GM19023 (cell line): ENCODE measurements at regions not wholly inside any gene's neighbourhood (a gene's known extent, or its start where the extent isn't known, plus 50 kb on each side); places are given as distances from the start of the nearest gene placed in this dataset.
"Not testable (repeated sequence)": the region's sequence is repeated elsewhere in the genome, so short reads cannot be mapped to it uniquely, and the experiment has no call there.

ENCODE experiments used
- ATAC-seq: cut with Tn5 transposase; IDR thresholded peaks from one replicate; pipeline ENCODE4 v1.9.1; 2021; ENCODE audit warnings: mild to moderate bottlenecking, moderate library complexity; ENCODE audit not compliant: unreplicated experiment

GRCh38 chr14:43128429-43128828 is 1378.7 kb downstream of the FSCB start:
- ATAC-seq, result not testable (repeated sequence)

- not testable (repeated sequence) for ATAC-seq
Observed at GRCh38 chr14:43127874-43128273, 1379.2 kb downstream of the FSCB start.

GRCh38 chr14:43123544-43123943 is 1383.5 kb downstream of the FSCB start:
- no peak for ATAC-seq

- no peak for ATAC-seq
Observed at GRCh38 chr14:43119672-43120071, 1387.4 kb downstream of the FSCB start.

GRCh38 chr14:43116341-43116740 is 1390.7 kb downstream of the FSCB start:
- no peak for ATAC-seq

- no peak for ATAC-seq
Observed at GRCh38 chr14:43105305-43105704, 1401.8 kb downstream of the FSCB start.

- ATAC-seq, result no peak
Observed at GRCh38 chr14:43090380-43090779, 1416.7 kb downstream of the FSCB start.

GRCh38 chr14:43087666-43088065 is 1419.4 kb downstream of the FSCB start:
- no peak for ATAC-seq

GRCh38 chr14:43085819-43086218 is 1421.3 kb downstream of the FSCB start:
- ATAC-seq, result no peak

GRCh38 chr14:43067372-43067771 is 1439.7 kb downstream of the FSCB start:
- not testable (repeated sequence) for ATAC-seq

GRCh38 chr14:43056106-43056505 is 1449.4 kb downstream of the LRFN5 start:
- ATAC-seq, result no peak

- no peak for ATAC-seq
Observed at GRCh38 chr14:43052897-43053296, 1446.2 kb downstream of the LRFN5 start.

GRCh38 chr14:43043850-43044249 is 1437.2 kb downstream of the LRFN5 start:
- no peak for ATAC-seq

- no peak for ATAC-seq
Observed at GRCh38 chr14:43042408-43042807, 1435.7 kb downstream of the LRFN5 start.

GRCh38 chr14:43041976-43042375 is 1435.3 kb downstream of the LRFN5 start:
- no peak for ATAC-seq

GRCh38 chr14:43041207-43041606 is 1434.5 kb downstream of the LRFN5 start:
- no peak for ATAC-seq

GRCh38 chr14:43039881-43040280 is 1433.2 kb downstream of the LRFN5 start:
- no peak for ATAC-seq

GRCh38 chr14:43031598-43031997 is 1424.9 kb downstream of the LRFN5 start:
- no peak for ATAC-seq

GRCh38 chr14:43022094-43022800 is 1415.6 kb downstream of the LRFN5 start:
- no peak for ATAC-seq

GRCh38 chr14:43019826-43020225 is 1413.2 kb downstream of the LRFN5 start:
- no peak for ATAC-seq

- ATAC-seq, result no peak
Observed at GRCh38 chr14:43014338-43014737, 1407.7 kb downstream of the LRFN5 start.

GRCh38 chr14:43012817-43013216 is 1406.1 kb downstream of the LRFN5 start:
- no peak for ATAC-seq

- ATAC-seq, result no peak
Observed at GRCh38 chr14:43005807-43006206, 1399.1 kb downstream of the LRFN5 start.
